HepG2 (cell line): ENCODE measurements at regions not wholly inside any gene's neighbourhood (a gene's known extent, or its start where the extent isn't known, plus 50 kb on each side); places are given as distances from the start of the nearest gene placed in this dataset.

Source experiments
- ATAC-seq: fragments of 200-7000 bp; cut with Tn5 transposase; 3 replicates; pipeline ENCODE4 v1.9.1; 2020; ENCODE audit warnings: mild to moderate bottlenecking, moderate library complexity
- BruUV-seq: library from RNA; stranded (reverse); fragments of 400-500 nt; replicated peaks from 2 replicates; lab custom pipeline; 2021; lab: Mats Ljungman, UMichigan
- CTCF ChIA-PET: fragments of 300-600 bp; formaldehyde crosslinking; extraction: SDS; loops from one replicate; lab custom pipeline; 2021; ENCODE audit warnings: low total read pairs, inconsistent platforms, low intra/inter-chr PET ratio; lab: Yijun Ruan, JAX
- POLR2A ChIA-PET: fragments of 350-600 bp; sonication (Branson Sonifier 250); formaldehyde crosslinking; loops from one replicate; lab custom pipeline; 2020; ENCODE audit warnings: antibody characterized with exemption, inconsistent platforms; lab: Yijun Ruan, JAX
- DNase-seq: peaks from one replicate; pipeline ENCODE4 v3.0.0-alpha.2; 2015; ENCODE audit warnings: low spot score
- FAIRE-seq: peaks from 3 replicates; lab custom pipeline; 2011; peaks lifted over from hg19 to GRCh38; lab: Jason Lieb, UNC
- H2AFZ ChIP-seq: one replicate; pipeline ENCODE4 v1.6.1; 2011; ENCODE audit warnings: low read length, inconsistent platforms
- H3K27ac ChIP-seq: fragments of 300-600 bp; 3 replicates; pipeline ENCODE4 v1.8.0; 2011; ENCODE audit warnings: mixed run types, mild to moderate bottlenecking, mixed read lengths, low read length, inconsistent platforms; ENCODE audit not compliant: insufficient read depth; ENCODE audit errors: extremely low read length
- H3K27me3 ChIP-seq, 2 experiments: fragments of 200-600 bp in 1 of 2; 2 replicates in 1 of 2; 3 replicates in 1 of 2; pipeline versions ENCODE4 v1.6.0 to v1.8.0; 2011; ENCODE audit warnings: low read length in 2 of 2, mild to moderate bottlenecking in 2 of 2, moderate library complexity in 2 of 2, inconsistent platforms in 1 of 2; ENCODE audit not compliant: insufficient read depth in 2 of 2, control insufficient read depth in 1 of 2
- H3K36me3 ChIP-seq, 2 experiments: fragments of 200-600 bp in 1 of 2; replicated peaks in 1 of 2; 2 replicates in 1 of 2; 3 replicates in 1 of 2; pipeline versions ENCODE4 v1.5.1 to v1.8.0; 2011; ENCODE audit warnings: low read length in 2 of 2, inconsistent platforms in 1 of 2; ENCODE audit not compliant: insufficient read depth in 2 of 2, control insufficient read depth in 1 of 2
- H3K4me1 ChIP-seq: 2 replicates; pipeline ENCODE4 v1.5.1; 2012; ENCODE audit warnings: low read length, inconsistent platforms; ENCODE audit not compliant: insufficient read depth
- H3K4me2 ChIP-seq: 2 replicates; pipeline ENCODE4 v1.6.0; 2011; ENCODE audit warnings: low read depth, low read length, inconsistent platforms
- H3K4me3 ChIP-seq, 3 experiments: fragments of 200-600 bp in 1 of 3; sonication (generic), shearing (Covaris generic) in 1 of 3; replicated peaks in 1 of 3; 2 replicates each; pipeline ENCODE4 v1.5.1; 2011 to 2016; ENCODE audit warnings: low read length in 3 of 3, inconsistent platforms in 2 of 3, low read depth in 2 of 3, mild to moderate bottlenecking in 2 of 3, control low read depth in 1 of 3, mixed read lengths in 1 of 3; ENCODE audit not compliant: insufficient read depth in 1 of 3
- H3K79me2 ChIP-seq: one replicate; pipeline ENCODE4 v1.6.1; 2011; ENCODE audit warnings: low read length, inconsistent platforms; ENCODE audit not compliant: insufficient read depth
- H3K9ac ChIP-seq: 2 replicates; pipeline ENCODE4 v1.6.0; 2011; ENCODE audit warnings: mild to moderate bottlenecking, low read depth, low read length, inconsistent platforms; ENCODE audit not compliant: insufficient read depth
- H3K9me3 ChIP-seq: 2 replicates; pipeline ENCODE4 v1.5.1; 2012; ENCODE audit warnings: mild to moderate bottlenecking, low read length
- H4K20me1 ChIP-seq: 2 replicates; pipeline ENCODE4 v1.6.0; 2011; ENCODE audit warnings: inconsistent platforms, mild to moderate bottlenecking, low read length, moderate library complexity; ENCODE audit not compliant: insufficient read depth
- FOXP4 ChIP-seq: sonication (generic); formaldehyde crosslinking; IDR thresholded peaks from 2 replicates; pipeline ENCODE4 v1.4.0; 2020; ENCODE audit warnings: missing genetic modification reagents
- HOXA7 ChIP-seq: sonication (generic); formaldehyde crosslinking; IDR thresholded peaks from 2 replicates; pipeline ENCODE4 v1.8.1; 2022; ENCODE audit warnings: mild to moderate bottlenecking, missing genetic modification reagents, moderate library complexity
- MAFG ChIP-seq: sonication (generic); formaldehyde crosslinking; IDR thresholded peaks from 2 replicates; pipeline ENCODE4 v1.5.1; 2020; ENCODE audit warnings: mild to moderate bottlenecking, missing genetic modification reagents
- RCOR2 ChIP-seq: IDR thresholded peaks from 2 replicates; pipeline ENCODE4 v1.6.1; 2016; ENCODE audit warnings: missing biosample characterization, missing genetic modification reagents
- U2AF1 ChIP-seq: fragments of 200-400 bp; formaldehyde crosslinking; optimal IDR thresholded peaks from 2 replicates; pipeline ENCODE3; 2017; ENCODE audit warnings: mild to moderate bottlenecking, low read depth, low read length
- ZBTB20 ChIP-seq: sonication (generic); formaldehyde crosslinking; IDR thresholded peaks from 2 replicates; pipeline ENCODE4 v1.8.1; 2023; ENCODE audit warnings: missing genetic modification reagents, low read depth, mild to moderate bottlenecking, borderline replicate concordance
- ZBTB4 ChIP-seq: sonication (generic); formaldehyde crosslinking; IDR thresholded peaks from 2 replicates; pipeline ENCODE4 v1.4.0; 2020; ENCODE audit warnings: missing genetic modification reagents, mild to moderate bottlenecking, borderline replicate concordance
- ZNF143 ChIP-seq: sonication (generic); formaldehyde crosslinking; IDR thresholded peaks from 2 replicates; pipeline ENCODE4 v1.4.0; 2020; ENCODE audit warnings: missing genetic modification reagents
- ZNF3 ChIP-seq: IDR thresholded peaks from 2 replicates; pipeline ENCODE4 v1.7.0; 2017; ENCODE audit warnings: inconsistent platforms
- ZNF335 ChIP-seq: sonication (generic); formaldehyde crosslinking; IDR thresholded peaks from 2 replicates; pipeline ENCODE4 v1.4.0; 2020; ENCODE audit warnings: missing genetic modification reagents
- ZNF614 ChIP-seq: IDR thresholded peaks from 2 replicates; pipeline ENCODE4 v1.6.1; 2018; ENCODE audit warnings: missing biosample characterization, missing genetic modification reagents, inconsistent platforms, borderline replicate concordance
- ZNF770 ChIP-seq: sonication (generic); formaldehyde crosslinking; IDR thresholded peaks from 2 replicates; pipeline ENCODE4 v1.5.0; 2020; ENCODE audit warnings: mild to moderate bottlenecking, missing genetic modification reagents
- WGBS: methylation state at CpG from one replicate; pipeline ENCODE4 v1.1.6; 2017; ENCODE audit warnings: low lambda C conversion rate; 5-methylcytosine and 5-hydroxymethylcytosine counted together
- in situ Hi-C: cut with HindIII; loops from 2 replicates; pipeline ENCODE4 v1.10.0; 2017; ENCODE audit warnings: low pct_unique_long_range_greater_than_20kb; ENCODE audit not compliant: extremely low pct_ligation_motif_present
- intact Hi-C: fragments of 100-400 bp; cut with micrococcal nuclease; formaldehyde crosslinking; loops from one replicate; pipeline ENCODE4 v1.10.0; 2022; ENCODE audit not compliant: unreplicated experiment

- Histone ChIP-seq H3K4me3 (no peak overlapping the region), H3K9ac (no peak overlapping the region), H2AFZ (no peak overlapping the region), H3K4me1 (no peaks in the 10 kb centered on the region), H4K20me1 (no peaks in the 10 kb centered on the region), H3K4me2 (no peak overlapping the region), H3K27me3 (no peaks in the 10 kb centered on the region), H3K9me3 (0 out of 2 replicates have a peak, but pooled peaks cover 10% of the 10 kb centered on the region), H3K79me2 (no peaks in the 10 kb centered on the region), H3K36me3 (no peaks in the 10 kb centered on the region), H3K27ac (no peak overlapping the region)
- TF ChIP-seq HOXA7 (no peak), ZNF614 (CRISPR knock-in tag) (no peak), MAFG (CRISPR knock-in tag) (no peak), U2AF1 (no peak), ZNF770 (CRISPR knock-in tag) (no peak), FOXP4 (CRISPR knock-in tag) (no peak), ZNF143 (CRISPR knock-in tag) (no peak), ZNF335 (no peak), ZNF3 (CRISPR knock-in tag) (no peak), ZBTB4 (no peak), ZBTB20 (no peak), RCOR2 (CRISPR knock-in tag) (no peak)
- ATAC-seq = no peak
- 3% methylated on average over 1 of the region's 1 CpG for WGBS
- BruUV-seq = no TSS peak
- no peak for DNase-seq
- FAIRE-seq = no peak
- in situ Hi-C loops = no loop called here
- POLR2A ChIA-PET = no interaction called here
- intact Hi-C loops = no loop called here
- CTCF ChIA-PET = no interaction called here
These were observed 1155.6 kb downstream of the NSUN3 start for GRCh38 chr3:95218484-95218883.
